ENCODE measurements at regions not wholly inside any gene's neighbourhood (a gene's known extent, or its start where the extent isn't known, plus 50 kb on each side); places are given as distances from the start of the nearest gene placed in this dataset.

DNA sequence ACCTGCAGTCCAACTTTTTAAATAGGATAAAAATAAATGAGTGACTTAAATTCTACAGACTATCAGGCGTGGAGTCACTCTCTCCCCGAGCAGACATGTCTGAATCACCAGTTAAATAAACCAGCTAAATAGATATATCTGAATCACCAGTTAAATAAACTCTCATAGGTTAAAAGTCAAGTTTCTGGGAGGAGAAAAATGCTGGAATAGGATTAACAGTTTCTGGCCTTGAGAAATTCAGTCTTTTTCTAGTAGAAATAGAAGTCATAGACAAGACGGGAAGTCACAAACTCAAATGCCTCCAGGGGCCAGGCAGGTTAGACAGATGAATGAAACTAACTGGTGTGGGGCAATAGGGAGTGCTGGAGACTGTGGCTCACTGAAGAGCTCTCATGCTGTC is 258.6 kb upstream of the TMEM132C start:
- no peak for TF ChIP-seq EZH2 (IDR thresholded peaks at IDR 0.05; ENCODE audit: insufficient read depth, poor library complexity, severe bottlenecking)
- TF ChIP-seq EZH2phosphoT487 (IDR thresholded peaks at IDR 0.05; ENCODE audit: insufficient read depth, low read depth) = no peak

Data from GM23248 (cell line).